HepG2 (cell line): ENCODE measurements at regions not wholly inside any gene's neighbourhood (a gene's known extent, or its start where the extent isn't known, plus 50 kb on each side); places are given as distances from the start of the nearest gene placed in this dataset.

Experiments
- ATAC-seq: fragments of 200-7000 bp; cut with Tn5 transposase; 3 replicates; pipeline ENCODE4 v1.9.1; 2020; ENCODE audit warnings: mild to moderate bottlenecking, moderate library complexity
- BruUV-seq: library from RNA; stranded (reverse); fragments of 400-500 nt; replicated peaks from 2 replicates; lab custom pipeline; 2021; lab: Mats Ljungman, UMichigan
- CTCF ChIA-PET: fragments of 300-600 bp; formaldehyde crosslinking; extraction: SDS; loops from one replicate; lab custom pipeline; 2021; ENCODE audit warnings: low total read pairs, inconsistent platforms, low intra/inter-chr PET ratio; lab: Yijun Ruan, JAX
- POLR2A ChIA-PET: fragments of 350-600 bp; sonication (Branson Sonifier 250); formaldehyde crosslinking; loops from one replicate; lab custom pipeline; 2020; ENCODE audit warnings: antibody characterized with exemption, inconsistent platforms; lab: Yijun Ruan, JAX
- DNase-seq: peaks from one replicate; pipeline ENCODE4 v3.0.0-alpha.2; 2015; ENCODE audit warnings: low spot score
- FAIRE-seq: peaks from 3 replicates; lab custom pipeline; 2011; peaks lifted over from hg19 to GRCh38; lab: Jason Lieb, UNC
- H2AFZ ChIP-seq: one replicate; pipeline ENCODE4 v1.6.1; 2011; ENCODE audit warnings: low read length, inconsistent platforms
- H3K27ac ChIP-seq: fragments of 300-600 bp; 3 replicates; pipeline ENCODE4 v1.8.0; 2011; ENCODE audit warnings: mixed run types, mild to moderate bottlenecking, mixed read lengths, low read length, inconsistent platforms; ENCODE audit not compliant: insufficient read depth; ENCODE audit errors: extremely low read length
- H3K27me3 ChIP-seq, 2 experiments: fragments of 200-600 bp in 1 of 2; 2 replicates in 1 of 2; 3 replicates in 1 of 2; pipeline versions ENCODE4 v1.6.0 to v1.8.0; 2011; ENCODE audit warnings: low read length in 2 of 2, mild to moderate bottlenecking in 2 of 2, moderate library complexity in 2 of 2, inconsistent platforms in 1 of 2; ENCODE audit not compliant: insufficient read depth in 2 of 2, control insufficient read depth in 1 of 2
- H3K36me3 ChIP-seq, 2 experiments: fragments of 200-600 bp in 1 of 2; replicated peaks in 1 of 2; 2 replicates in 1 of 2; 3 replicates in 1 of 2; pipeline versions ENCODE4 v1.5.1 to v1.8.0; 2011; ENCODE audit warnings: low read length in 2 of 2, inconsistent platforms in 1 of 2; ENCODE audit not compliant: insufficient read depth in 2 of 2, control insufficient read depth in 1 of 2
- H3K4me1 ChIP-seq: 2 replicates; pipeline ENCODE4 v1.5.1; 2012; ENCODE audit warnings: low read length, inconsistent platforms; ENCODE audit not compliant: insufficient read depth
- H3K4me2 ChIP-seq: 2 replicates; pipeline ENCODE4 v1.6.0; 2011; ENCODE audit warnings: low read depth, low read length, inconsistent platforms
- H3K4me3 ChIP-seq, 3 experiments: fragments of 200-600 bp in 1 of 3; sonication (generic), shearing (Covaris generic) in 1 of 3; replicated peaks in 1 of 3; 2 replicates each; pipeline ENCODE4 v1.5.1; 2011 to 2016; ENCODE audit warnings: low read length in 3 of 3, inconsistent platforms in 2 of 3, low read depth in 2 of 3, mild to moderate bottlenecking in 2 of 3, control low read depth in 1 of 3, mixed read lengths in 1 of 3; ENCODE audit not compliant: insufficient read depth in 1 of 3
- H3K79me2 ChIP-seq: one replicate; pipeline ENCODE4 v1.6.1; 2011; ENCODE audit warnings: low read length, inconsistent platforms; ENCODE audit not compliant: insufficient read depth
- H3K9ac ChIP-seq: 2 replicates; pipeline ENCODE4 v1.6.0; 2011; ENCODE audit warnings: mild to moderate bottlenecking, low read depth, low read length, inconsistent platforms; ENCODE audit not compliant: insufficient read depth
- H3K9me3 ChIP-seq: 2 replicates; pipeline ENCODE4 v1.5.1; 2012; ENCODE audit warnings: mild to moderate bottlenecking, low read length
- H4K20me1 ChIP-seq: 2 replicates; pipeline ENCODE4 v1.6.0; 2011; ENCODE audit warnings: inconsistent platforms, mild to moderate bottlenecking, low read length, moderate library complexity; ENCODE audit not compliant: insufficient read depth
- CREB3 ChIP-seq: sonication (generic); formaldehyde crosslinking; IDR thresholded peaks from 2 replicates; pipeline ENCODE4 v1.5.0; 2020; ENCODE audit warnings: missing genetic modification reagents
- ETV5 ChIP-seq: IDR thresholded peaks from 2 replicates; pipeline ENCODE4 v1.6.1; 2018; ENCODE audit warnings: missing biosample characterization, missing genetic modification reagents, inconsistent platforms, borderline replicate concordance
- FOXJ3 ChIP-seq: sonication (generic); formaldehyde crosslinking; IDR thresholded peaks from 2 replicates; pipeline ENCODE4 v1.4.0; 2020; ENCODE audit warnings: missing genetic modification reagents, mild to moderate bottlenecking, borderline replicate concordance
- GTF3A ChIP-seq: sonication (generic); formaldehyde crosslinking; conservative IDR thresholded peaks from 2 replicates; pipeline ENCODE4 v1.4.0; 2020; ENCODE audit warnings: mild to moderate bottlenecking, missing genetic modification reagents
- MBNL3 ChIP-seq: fragments of 250-450 bp; sonication (Bioruptor Pico); conservative IDR thresholded peaks from 2 replicates; pipeline ENCODE4 v1.8.0; 2022; ENCODE audit warnings: mild to moderate bottlenecking, inconsistent platforms
- MED1 ChIP-seq: sonication (generic); formaldehyde crosslinking; IDR thresholded peaks from 2 replicates; pipeline ENCODE4 v1.4.0; 2020; ENCODE audit warnings: missing genetic modification reagents
- MIER2 ChIP-seq: IDR thresholded peaks from 2 replicates; pipeline ENCODE4 v1.6.1; 2016; ENCODE audit warnings: missing biosample characterization, missing genetic modification reagents
- SOX6 ChIP-seq, 2 experiments: fragments of 450-650 bp in 1 of 2; sonication (generic) in 1 of 2; formaldehyde crosslinking in 1 of 2; IDR thresholded peaks; 2 replicates each; pipeline versions ENCODE4 v1.4.0 to v1.6.1; 2017 to 2020; ENCODE audit warnings: antibody characterized with exemption in 1 of 2, mild to moderate bottlenecking in 1 of 2, missing genetic modification reagents in 1 of 2
- ZFP90 ChIP-seq: sonication (generic); formaldehyde crosslinking; IDR thresholded peaks from 2 replicates; pipeline ENCODE4 v1.8.0; 2022; ENCODE audit warnings: missing genetic modification reagents, mild to moderate bottlenecking, inconsistent platforms, borderline replicate concordance
- ZNF180 ChIP-seq: sonication (generic); formaldehyde crosslinking; IDR thresholded peaks from 2 replicates; pipeline ENCODE4 v1.4.0; 2020; ENCODE audit warnings: low read depth, missing genetic modification reagents, borderline replicate concordance
- ZNF225 ChIP-seq: sonication (generic); formaldehyde crosslinking; IDR thresholded peaks from 2 replicates; pipeline ENCODE4 v1.4.0; 2020; ENCODE audit warnings: mild to moderate bottlenecking, missing genetic modification reagents
- ZNF281 ChIP-seq: sonication (generic); formaldehyde crosslinking; IDR thresholded peaks from 2 replicates; pipeline ENCODE4 v1.4.0; 2020; ENCODE audit warnings: missing genetic modification reagents, borderline replicate concordance
- ZNF362 ChIP-seq: sonication (generic); formaldehyde crosslinking; IDR thresholded peaks from 2 replicates; pipeline ENCODE4 v1.4.0; 2020; ENCODE audit warnings: missing genetic modification reagents, mild to moderate bottlenecking, borderline replicate concordance
- ZNF552 ChIP-seq: sonication (generic); formaldehyde crosslinking; IDR thresholded peaks from 2 replicates; pipeline ENCODE4 v1.9.0; 2022; ENCODE audit warnings: missing genetic modification reagents, mild to moderate bottlenecking, borderline replicate concordance
- whole genome bisulfite sequencing: methylation state at CpG from one replicate; pipeline ENCODE4 v1.1.6; 2017; ENCODE audit warnings: low lambda C conversion rate; 5-methylcytosine and 5-hydroxymethylcytosine counted together
- in situ Hi-C: cut with HindIII; loops from 2 replicates; pipeline ENCODE4 v1.10.0; 2017; ENCODE audit warnings: low pct_unique_long_range_greater_than_20kb; ENCODE audit not compliant: extremely low pct_ligation_motif_present
- intact Hi-C: fragments of 100-400 bp; cut with micrococcal nuclease; formaldehyde crosslinking; loops from one replicate; pipeline ENCODE4 v1.10.0; 2022; ENCODE audit not compliant: unreplicated experiment

GRCh38 chr13:40083841-40084240 is 428.4 kb downstream of the COG6 start:
- in situ Hi-C loops (no loop called here), intact Hi-C loops (no loop called here)
- Histone ChIP-seq H3K4me3 (no peak overlapping the region), H3K79me2 (no peaks in the 10 kb centered on the region), H3K36me3 (no peaks in the 10 kb centered on the region), H3K4me2 (no peak overlapping the region), H3K9me3 (no peaks in the 10 kb centered on the region), H3K27me3 (no peaks in the 10 kb centered on the region), H3K9ac (no peak overlapping the region), H3K4me1 (peaks cover 27% of the 10 kb centered on the region), H2AFZ (no peak overlapping the region), H3K27ac (no peak overlapping the region), H4K20me1 (no peaks in the 10 kb centered on the region)
- WGBS, result 36% methylated on average over 2 of the region's 2 CpGs
- no peak for ATAC-seq
- POLR2A ChIA-PET, result no interaction called here
- TF ChIP-seq ZFP90 (CRISPR knock-in tag), result no peak
- TF ChIP-seq MIER2 (CRISPR knock-in tag), result no peak
- TF ChIP-seq MBNL3 (CRISPR knock-in tag), result no peak
- no peak for TF ChIP-seq ZNF225 (CRISPR knock-in tag)
- TF ChIP-seq MED1 (CRISPR knock-in tag), result no peak
- TF ChIP-seq ZNF552 (CRISPR knock-in tag), result no peak
- TF ChIP-seq SOX6 (IDR thresholded peaks at IDR 0.05), result no peak
- TF ChIP-seq SOX6 (CRISPR knock-in tag; IDR thresholded peaks at IDR 0.05), result no peak
- no peak for TF ChIP-seq ZNF362 (CRISPR knock-in tag)
- TF ChIP-seq FOXJ3 (CRISPR knock-in tag), result no peak
- TF ChIP-seq ZNF180 (CRISPR knock-in tag), result no peak
- TF ChIP-seq ZNF281 (CRISPR knock-in tag), result no peak
- no peak for TF ChIP-seq ETV5 (CRISPR knock-in tag)
- no peak for TF ChIP-seq GTF3A (CRISPR knock-in tag)
- TF ChIP-seq CREB3 (CRISPR knock-in tag), result no peak
- no peak for FAIRE-seq
- no peak for DNase-seq
- CTCF ChIA-PET, result no interaction called here
- no TSS peak for BruUV-seq
